GM18858 (cell line): ENCODE measurements at regions not wholly inside any gene's neighbourhood (a gene's known extent, or its start where the extent isn't known, plus 50 kb on each side); places are given as distances from the start of the nearest gene placed in this dataset.
"Not testable (repeated sequence)": the region's sequence is repeated elsewhere in the genome, so short reads cannot be mapped to it uniquely, and the experiment has no call there.

Source experiments
- ATAC-seq: cut with Tn5 transposase; IDR thresholded peaks from one replicate; pipeline ENCODE4 v1.9.1; 2021; ENCODE audit not compliant: unreplicated experiment

DNA sequence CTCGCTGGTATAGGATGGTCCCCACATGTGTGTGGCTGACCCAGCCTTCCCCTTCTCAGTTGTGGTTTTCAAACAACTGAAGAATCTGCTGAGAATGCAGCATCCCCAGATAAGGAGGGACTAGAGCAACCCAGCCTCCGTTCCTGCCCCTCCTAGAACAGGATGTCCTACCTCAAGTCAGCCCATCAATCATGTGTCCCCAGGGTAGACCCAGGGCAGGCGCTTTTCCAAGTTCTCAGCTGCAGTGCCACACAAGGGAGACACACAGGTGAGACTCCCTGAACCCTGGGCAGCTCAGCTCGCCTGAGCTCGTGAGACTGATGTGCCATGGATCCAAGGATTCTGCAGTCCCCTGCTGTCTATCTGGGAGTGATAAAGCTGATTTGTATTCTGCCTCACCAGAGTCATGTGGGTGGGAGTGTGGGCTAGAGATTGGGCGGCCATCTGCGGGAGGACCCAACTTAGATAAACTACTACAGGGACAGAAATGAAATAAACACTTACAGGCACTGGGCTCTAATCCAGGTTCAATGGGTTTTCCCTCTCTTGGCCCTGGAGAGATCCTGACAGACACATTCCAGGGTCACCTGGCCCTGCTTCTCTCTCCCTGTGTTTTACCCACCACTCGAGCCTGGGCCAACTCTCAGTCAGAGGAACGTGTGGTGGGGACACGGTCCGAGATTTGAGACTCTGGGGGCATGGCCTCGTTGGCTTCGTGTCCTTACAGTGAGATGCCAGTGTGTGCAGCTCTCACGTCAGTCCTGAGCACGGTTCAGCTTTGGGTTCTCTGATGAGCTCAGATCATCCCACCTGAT lies 303.5 kb upstream of the SFSWAP start:
- no peak for ATAC-seq

GRCh38 chr12:131408036-131408365 lies 302.9 kb upstream of the SFSWAP start:
- no peak for ATAC-seq

DNA sequence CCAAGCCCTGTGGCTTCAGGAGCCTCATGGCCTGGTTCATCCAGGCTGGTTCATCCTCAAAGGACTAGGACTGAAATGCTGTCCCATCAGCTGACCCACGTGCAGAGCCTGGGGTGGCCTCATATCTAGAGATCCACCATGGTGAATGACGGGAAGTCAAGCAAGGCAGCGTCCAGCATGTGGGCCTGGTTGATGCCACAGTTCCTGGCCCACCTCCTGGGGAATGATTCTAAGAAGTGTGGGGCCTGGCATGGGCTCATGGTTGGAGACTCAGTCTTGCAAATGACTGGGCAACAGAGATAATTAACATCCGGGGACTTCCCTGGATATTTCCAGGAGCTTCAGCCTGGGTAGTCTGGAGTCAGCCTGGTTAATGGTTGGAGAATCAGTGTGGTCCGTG lies 302.4 kb upstream of the SFSWAP start:
- no peak for ATAC-seq

DNA sequence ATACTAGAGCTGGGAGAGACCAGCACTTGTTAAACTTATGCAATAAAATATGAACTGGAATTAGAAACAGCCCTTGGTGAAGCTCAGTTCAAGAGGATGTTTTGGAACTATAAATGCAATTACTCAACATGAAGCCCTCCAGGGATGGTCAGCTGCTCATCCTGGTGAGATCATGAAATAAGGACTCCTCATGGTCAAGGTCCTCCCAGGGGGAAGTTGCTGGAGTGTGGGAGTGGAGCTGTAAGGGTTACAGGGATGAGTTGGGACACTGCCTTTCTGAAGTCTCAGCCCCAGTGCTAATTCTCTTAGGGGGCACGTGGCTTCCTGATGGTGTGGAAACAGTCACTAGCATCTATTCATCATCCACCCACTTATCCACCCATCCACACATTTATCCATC lies 301.7 kb upstream of the SFSWAP start:
- no peak for ATAC-seq

GRCh38 chr12:131411827-131412226 lies 299.1 kb upstream of the SFSWAP start:
- not testable (repeated sequence) for ATAC-seq

- ATAC-seq, result no peak
These were observed 297.9 kb upstream of the SFSWAP start for GRCh38 chr12:131413006-131413405.

GRCh38 chr12:131413471-131413870 lies 297.4 kb upstream of the SFSWAP start:
- no peak for ATAC-seq

- ATAC-seq, result not testable (repeated sequence)
These were observed 296.6 kb upstream of the SFSWAP start for GRCh38 chr12:131414155-131414922.

DNA sequence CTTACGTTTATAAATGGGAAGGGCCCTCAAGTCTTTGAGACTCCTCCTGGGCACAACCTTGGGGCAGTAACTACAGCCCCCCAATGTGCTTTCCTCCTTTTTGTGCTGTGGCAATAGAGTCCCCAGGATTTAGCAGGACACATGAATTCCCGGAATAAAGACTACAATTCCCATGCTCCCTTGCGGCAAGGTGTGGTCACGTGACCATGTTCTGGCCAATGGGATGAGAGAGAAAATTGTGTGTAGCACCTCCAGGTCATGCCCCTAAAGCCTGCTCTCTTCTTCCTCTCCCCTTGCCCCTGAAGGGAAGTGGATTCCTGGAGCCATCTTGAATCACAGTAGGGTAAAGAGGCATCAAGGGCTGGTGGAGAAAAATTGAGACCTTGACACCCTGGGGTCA lies 295.1 kb upstream of the SFSWAP start:
- no peak for ATAC-seq

GRCh38 chr12:131418121-131418520 lies 292.8 kb upstream of the SFSWAP start:
- ATAC-seq, result no peak

DNA sequence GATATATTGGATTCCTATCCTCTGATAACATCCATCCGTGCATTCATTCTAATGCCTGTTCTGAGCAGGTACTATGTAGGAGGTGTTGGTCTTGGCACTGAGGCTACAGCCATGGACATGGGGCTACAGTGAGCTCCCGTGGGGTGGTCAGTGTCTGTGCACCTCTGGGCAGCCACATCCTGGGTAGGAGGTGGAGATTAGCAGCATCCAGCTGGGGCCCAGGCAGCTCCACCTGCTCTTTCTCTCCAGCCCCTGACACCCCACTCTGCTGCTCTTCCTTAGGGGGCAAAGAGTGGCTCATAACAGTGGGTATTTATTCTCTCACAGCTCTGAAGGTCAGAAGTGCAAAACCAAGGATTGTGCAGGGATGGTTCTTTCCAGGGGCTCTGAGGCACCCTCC lies 292.0 kb upstream of the SFSWAP start:
- ATAC-seq, result no peak

DNA sequence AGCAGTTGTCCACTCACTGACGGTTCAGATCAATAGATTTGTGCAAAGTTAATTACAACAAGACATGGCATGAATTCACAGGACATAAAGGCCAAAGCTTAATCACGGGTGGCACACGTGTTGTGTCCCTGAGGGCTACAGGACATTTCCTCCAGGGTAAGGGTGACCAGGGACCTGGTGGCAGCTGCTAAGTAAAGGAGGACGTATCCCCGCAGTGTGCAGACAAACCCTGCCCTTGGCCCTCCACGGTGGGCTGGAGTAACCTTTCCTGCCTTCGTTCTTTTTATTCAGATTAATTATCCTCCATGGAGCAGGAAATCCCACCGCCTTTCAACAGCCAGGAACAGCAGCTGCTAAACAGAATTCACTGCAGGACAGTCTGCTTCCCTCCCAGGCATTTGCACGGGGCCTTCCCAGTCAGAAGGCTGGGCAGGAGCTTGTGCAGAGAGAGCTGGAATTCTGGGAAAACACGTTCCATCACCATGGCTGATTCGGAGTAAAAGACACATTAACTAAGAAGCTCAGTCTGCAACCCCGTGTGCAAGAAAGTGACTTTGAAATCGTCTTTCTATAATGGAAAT lies 289.9 kb upstream of the SFSWAP start:
- ATAC-seq, result no peak

DNA sequence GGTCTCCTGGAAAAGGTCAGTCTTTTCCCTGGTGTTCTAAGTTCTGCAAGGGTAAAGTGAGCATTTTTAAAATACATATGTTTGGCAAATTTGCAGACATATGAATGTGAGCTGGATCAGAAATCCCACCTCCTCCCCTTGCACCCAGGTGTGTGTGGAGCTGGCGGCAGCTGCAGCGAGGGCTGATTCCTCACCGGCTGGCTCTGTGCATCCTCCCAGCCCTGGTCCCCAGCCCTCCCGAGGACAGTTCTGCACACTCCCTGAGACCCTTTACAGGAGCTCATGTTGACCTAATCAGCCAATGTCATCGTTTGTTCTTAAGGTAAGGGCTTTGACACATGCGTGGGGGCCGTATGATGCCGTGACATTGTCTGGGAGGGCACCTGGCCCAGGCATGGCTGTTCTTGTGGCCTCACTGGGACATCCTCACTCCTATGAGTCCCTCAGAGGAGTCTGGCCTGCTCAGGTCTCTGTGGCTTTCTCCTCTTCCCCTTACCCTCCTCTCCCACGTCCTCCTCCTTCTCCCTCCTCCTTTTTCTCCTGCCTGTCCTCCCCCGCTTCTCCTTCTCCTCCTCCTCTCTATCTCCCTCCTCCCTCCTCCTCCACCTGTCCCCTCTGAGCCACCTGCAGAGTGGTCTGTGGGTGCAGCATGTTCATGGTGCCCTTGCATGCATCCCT lies 289.2 kb upstream of the SFSWAP start:
- ATAC-seq, result no peak

DNA sequence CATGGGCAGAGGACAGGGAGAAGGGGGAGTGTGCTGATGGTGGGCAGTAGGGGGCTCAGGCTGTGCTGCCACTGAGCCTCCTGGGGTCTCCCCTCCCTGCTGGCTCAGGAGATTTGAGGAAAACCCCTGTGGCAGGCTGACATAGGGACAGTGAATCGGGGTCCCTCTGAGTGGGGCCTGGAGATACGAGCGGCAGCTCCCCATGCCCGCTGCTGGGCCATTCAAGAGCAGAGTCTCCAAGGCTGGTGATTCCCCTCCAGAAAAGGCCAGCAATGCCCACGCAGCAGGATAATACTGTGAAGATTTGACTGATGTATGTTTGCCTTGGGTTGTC lies 288.7 kb upstream of the SFSWAP start:
- no peak for ATAC-seq

GRCh38 chr12:131422744-131423143 lies 288.1 kb upstream of the SFSWAP start:
- no peak for ATAC-seq

- no peak for ATAC-seq
These were observed 286.6 kb upstream of the SFSWAP start for GRCh38 chr12:131424270-131424669.

- ATAC-seq, result no peak
These were observed 285.5 kb upstream of the SFSWAP start for GRCh38 chr12:131425112-131426075.

GRCh38 chr12:131428091-131428685 lies 282.7 kb upstream of the SFSWAP start:
- no peak for ATAC-seq

GRCh38 chr12:131429221-131429620 lies 281.7 kb upstream of the SFSWAP start:
- not testable (repeated sequence) for ATAC-seq

- ATAC-seq, result not testable (repeated sequence)
These were observed 281.2 kb upstream of the SFSWAP start for GRCh38 chr12:131429697-131430096.
